NCI-H1436 (cell line): ENCODE measurements at regions not wholly inside any gene's neighbourhood (a gene's known extent, or its start where the extent isn't known, plus 50 kb on each side); places are given as distances from the start of the nearest gene placed in this dataset.
"Not testable (repeated sequence)": the region's sequence is repeated elsewhere in the genome, so short reads cannot be mapped to it uniquely, and the experiment has no call there.

Experiments
- DNase-seq: peaks from one replicate; lab custom pipeline; 2025; lab: John Stamatoyannopoulos, UW

DNA sequence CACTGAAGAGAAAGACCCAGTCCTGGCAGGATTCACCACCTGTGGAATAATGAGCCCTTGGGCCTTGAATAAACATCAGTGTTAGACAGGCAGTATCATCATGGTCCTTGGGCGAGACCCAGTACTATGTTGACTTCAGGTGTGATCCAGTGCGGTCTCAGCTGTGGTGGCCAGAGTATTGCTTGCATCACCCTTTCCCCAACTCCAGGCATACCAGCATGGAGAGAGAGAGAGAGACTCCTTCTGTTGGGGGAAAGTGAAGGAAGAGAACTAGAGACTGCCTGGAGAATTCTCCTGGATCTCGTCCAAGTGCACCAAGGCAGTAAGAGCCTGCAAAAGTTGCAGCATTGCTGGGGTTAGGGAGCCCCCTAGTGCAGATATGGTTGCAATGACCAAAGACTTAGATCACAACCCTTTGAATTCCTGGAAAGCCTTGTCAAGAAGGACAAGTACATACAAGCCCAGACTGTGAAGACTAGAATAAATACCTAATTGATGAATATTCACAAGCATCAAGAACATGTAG is 61.1 kb upstream of the VAMP7 start:
- peak; percentile 77 for DNase-seq

DNA sequence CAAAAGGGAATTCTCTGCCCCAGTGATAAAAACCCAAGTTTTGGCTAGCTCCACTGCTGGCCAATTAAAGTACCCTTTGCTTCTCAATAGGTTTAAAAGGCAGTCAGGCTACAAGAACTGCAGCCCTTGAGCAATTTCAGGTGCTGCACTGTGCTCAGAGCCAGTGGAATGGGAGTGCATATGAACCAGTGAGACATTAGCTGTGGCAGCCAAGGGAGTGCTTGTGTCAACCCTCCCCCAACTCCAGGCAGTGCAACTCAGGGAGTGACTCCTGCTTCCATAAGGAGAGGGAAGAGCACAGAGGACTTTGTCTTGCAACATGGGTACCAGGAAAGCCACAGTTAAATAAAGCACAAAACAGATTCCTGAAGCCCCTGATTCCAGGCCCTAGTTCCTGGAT is 61.6 kb upstream of the VAMP7 start:
- no peak for DNase-seq

DNA sequence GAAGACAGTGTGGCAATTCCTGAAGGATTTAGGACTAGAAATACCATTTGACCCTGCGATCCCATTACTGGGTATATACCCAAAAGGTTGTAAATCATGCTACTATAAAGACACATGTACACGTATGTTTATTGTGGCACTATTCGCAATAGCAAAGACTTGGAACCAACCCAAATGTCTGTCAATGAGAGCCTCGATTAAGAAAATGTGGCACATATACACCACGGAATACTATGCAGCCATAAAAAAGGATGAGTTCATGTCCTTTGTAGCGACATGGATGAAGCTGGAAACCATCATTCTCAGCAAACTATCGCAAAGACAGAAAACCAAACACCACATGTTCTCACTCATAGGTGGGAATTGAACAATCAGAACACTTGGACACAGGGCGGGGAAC is 66.8 kb upstream of the VAMP7 start:
- not testable (repeated sequence) for DNase-seq

DNA sequence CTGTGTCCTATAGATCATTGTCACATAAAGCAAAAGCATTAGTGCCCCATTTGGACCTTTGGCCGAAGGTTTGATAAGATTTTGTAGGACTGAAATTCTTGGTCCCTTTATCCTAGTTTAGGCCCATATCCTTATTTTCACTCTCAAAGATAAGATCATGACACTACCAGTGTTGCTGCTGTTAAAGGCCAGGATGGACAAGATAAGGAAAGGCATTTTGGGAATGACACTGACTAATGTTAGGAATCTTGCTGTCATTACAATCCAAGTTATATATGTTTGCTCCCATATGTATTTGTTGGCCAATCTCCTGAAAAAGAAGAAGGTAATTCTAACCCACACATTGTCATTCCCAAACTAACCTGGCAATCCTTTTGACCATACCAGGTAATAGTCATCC is 101.3 kb upstream of the VAMP7 start:
- DNase-seq, result no peak

DNA sequence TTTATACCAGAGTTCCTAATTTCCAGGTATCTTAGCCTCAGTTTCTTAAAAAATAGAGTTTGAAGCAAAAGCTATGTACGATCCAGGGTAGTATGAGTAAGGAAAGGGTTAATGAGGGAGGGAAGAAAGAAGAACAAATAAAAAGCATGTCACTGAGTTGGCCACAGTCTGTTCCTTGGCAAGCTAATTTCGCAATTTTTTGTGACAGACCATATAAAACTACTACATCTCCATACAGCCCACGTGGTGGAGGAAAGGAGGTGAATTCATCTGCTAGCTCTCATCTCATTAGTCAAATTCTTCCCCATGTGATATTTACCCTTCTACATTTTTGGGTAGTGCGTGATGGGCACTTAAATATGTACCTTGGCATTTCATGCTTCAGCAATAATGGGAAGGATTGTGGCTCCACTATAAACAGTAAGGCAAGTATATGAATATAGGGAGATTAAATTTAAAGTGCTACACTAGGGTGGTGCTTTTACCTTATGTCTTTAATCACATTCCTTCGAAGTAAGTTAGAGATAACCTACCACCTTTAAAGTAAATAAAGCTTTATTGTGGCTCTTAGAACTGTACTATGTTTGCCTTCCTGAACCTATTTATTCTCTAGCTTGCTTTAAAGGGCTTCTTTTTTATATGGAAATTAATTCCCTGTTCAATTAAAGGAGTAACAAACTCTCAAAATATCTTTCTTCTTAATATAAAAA is 102.1 kb upstream of the VAMP7 start:
- no peak for DNase-seq

DNA sequence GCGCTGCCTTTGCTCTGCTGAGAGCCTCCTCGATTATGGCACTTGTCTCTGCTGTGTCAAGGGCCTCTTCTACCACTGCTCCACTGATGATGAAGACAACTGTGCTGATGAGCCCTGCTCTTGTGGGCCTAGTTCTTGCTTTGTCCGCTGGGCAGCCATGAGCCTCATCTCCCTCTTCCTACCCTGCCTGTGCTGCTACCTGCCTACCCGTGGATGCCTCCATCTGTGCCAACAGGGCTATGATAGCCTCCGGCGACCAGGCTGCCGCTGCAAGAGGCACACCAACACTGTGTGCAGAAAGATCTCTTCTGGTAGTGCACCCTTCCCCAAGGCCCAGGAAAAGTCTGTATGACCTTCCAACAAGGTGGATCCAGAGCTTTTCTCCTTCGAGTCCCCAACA is 106.8 kb upstream of the VAMP7 start:
- no peak for DNase-seq

DNA sequence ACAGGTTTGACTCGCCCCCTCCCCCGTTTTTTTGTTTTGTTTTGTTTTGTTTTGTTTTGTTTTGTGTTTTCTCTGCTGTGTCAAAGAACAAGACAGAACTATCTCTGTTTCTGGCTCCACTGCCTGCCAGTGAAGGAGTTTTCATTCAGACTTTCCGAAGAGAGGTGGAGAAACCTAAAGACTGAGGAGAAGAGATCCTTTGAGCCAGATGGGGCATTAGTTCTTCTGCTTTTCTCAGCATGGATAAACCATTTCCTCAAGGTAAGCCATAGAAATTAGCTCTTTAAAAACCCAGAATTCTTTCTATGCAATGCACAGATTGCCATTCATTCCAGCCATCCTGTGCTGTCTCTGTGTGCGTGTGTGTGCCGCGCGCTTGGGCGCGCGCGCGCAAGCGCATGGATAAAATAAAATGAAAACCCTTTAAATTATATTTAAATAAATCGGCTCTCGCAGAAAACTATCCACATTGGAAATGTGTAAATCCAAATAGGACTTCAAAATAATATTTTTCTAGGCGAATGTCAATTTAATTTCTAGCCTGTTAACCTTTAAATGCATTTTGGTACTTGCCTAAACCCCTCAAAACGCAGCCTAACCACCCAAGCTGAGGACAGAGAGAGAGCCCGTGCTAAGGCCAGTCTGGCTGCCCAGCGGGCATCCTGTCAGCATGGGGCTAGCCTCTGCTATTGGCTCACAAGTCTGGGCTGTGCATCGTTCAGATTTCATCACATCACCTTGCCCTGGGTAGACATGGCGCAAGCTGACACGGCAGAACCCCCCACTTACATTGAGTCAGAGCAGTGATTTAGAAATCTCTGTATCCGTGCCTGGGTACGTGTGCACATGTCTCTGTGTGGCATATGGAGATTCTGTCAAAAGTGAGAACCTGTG is 113.0 kb upstream of the VAMP7 start:
- DNase-seq, result no peak

DNA sequence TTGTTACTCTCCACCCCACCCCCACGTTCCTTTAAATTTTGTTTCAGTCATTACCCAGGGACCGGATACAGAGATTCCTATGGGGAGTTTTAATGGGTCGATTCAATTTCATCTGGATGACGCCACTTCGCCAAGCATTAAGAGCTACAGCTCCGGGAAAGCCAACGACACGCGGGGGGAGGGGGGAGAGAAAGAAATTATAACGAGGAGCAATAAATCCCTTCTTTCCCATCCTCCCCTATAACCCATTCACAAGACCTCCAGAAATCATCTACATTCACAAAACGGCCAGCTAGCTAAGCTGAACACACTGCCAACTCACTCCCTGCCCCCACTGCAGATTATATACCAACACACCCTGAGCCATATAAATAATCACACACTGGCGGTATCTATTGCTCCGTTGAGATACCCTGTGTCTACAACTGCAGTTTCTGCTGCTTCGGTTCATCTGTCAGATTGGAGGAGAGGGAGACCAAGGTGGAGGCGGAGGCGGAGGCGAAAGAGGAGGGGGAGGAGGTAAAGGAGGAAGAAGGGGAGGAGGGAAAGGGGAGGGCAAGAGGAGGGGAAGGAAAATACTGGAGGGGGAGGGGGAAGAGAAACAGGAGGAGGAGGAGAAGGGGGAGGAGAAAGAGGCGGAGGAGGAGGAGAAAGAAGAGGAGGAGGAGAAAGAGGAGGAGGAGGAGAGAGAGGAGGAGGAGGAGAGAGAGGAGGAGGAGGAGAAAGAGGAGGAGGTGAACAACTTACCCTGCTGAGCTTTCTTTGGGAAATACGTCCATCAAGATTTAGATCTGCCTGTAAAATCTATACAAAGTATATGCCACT is 113.9 kb upstream of the VAMP7 start:
- DNase-seq, result peak; percentile 73

DNA sequence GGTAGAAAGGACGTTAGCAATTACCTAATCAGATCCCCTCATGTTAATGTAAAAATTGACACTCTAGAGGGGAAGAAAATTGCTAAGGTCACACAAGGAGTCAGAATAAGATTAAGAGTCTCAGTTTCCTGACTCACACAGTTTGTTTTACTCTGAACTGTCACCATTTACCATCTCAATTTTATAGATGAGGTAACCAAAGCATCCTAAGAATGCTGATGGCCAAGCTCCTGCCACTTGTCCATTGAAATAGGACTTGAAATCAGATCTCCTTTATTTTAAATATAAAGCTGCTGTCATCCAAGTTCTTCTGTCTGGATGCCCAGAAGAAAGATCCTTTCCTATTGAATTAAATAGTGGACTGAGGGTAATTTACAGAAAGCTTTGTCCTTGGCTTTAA is 114.8 kb upstream of the VAMP7 start:
- DNase-seq, result no peak

DNA sequence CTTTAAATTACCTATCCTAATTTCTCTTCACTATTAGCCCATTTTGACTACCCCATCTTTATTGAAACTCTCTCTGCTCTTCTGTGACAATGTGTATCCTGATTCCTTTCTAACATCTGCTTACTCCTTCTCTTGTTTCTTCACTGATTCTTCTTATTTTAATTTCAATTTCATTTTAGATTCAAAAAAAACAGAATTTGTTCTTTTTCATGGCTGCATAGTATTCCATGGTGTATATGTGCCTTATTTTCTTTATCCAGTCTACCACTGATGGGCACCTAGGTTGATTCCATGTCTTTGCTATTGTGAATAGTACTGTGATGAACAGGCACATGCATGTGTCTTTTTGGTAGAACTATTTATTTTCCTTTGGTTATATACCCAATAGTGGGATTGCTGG is 120.0 kb upstream of the VAMP7 start:
- no peak for DNase-seq

DNA sequence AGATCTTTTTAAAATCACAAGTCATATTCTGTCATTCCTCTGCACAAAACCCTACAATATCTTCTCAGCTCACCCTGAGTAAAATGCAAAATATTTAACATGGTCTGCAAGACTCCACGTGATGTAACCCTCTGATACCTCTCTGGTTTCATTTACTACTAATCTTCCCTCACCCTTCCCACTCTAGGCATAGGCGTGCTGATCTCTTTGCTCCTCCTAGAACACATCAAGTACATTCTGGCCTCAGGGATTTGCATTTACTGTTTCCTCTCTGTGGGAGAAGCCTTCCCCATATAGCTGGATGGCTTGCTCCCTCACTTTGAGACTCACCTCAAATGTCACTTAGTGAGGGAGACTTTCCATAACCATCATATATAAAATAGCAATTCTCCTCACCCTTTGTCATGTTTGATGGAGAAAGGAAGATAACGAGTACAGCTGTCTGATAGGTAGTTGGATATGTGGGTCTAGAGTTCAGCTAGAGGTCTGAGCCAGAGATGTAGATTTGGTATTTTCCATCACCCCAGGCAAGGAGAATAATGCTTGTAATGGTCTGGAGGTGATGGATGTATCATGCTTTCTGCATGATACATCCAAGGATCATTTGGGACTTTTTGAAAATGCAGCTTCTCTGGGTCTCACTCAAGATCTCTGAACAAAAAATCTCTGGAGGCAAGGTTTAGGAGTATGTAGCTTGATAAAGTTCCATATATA is 123.9 kb upstream of the VAMP7 start:
- no peak for DNase-seq

DNA sequence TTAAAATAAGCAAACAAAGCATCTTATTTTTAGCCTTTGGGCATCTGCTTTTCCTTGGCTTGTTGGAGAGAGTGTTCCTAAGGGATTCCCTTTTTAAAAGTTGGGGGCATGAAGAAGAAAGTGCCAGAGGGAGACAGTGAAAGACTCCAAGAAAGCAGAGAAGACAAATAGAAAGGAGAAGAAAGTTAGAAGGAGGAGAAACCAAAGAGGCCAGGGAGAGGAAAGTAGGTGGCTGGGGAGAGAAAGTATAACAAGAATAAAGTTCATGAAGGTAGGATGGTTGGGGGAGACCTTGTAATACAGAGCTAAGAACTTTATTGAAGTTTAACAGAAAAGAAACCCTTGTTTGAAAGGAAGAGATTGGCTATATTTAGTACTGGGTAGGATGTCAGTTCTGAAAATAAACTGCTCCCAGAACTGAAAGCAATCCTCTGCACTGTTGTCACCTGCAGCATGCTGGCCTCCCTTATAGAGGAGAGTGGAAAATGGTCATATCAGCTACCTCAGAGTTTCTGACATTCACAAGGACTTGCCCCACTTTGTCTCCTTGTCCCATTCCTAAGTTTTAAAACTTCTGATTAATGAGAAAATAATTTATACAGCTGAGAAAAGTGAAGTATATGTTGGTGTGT is 125.3 kb upstream of the VAMP7 start:
- DNase-seq, result no peak

DNA sequence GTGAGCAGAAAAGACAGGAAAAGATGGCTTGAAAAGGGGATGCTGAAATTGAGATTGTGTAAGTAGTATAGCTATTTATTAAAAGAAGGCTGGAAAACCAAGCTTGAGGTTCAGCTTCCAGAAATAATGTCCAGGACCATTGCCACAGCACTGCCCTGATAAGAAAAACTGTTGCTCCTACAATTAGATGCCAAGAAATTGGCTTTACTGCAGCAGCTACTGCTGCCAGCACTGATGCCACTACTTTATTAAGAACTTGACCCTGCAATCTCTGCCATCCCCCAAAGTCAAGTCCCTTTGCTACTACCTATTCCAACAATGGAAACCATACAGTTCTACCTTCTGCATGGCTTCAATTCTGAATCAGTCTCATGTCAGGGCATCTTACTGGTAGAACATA is 130.0 kb upstream of the VAMP7 start:
- DNase-seq, result no peak

DNA sequence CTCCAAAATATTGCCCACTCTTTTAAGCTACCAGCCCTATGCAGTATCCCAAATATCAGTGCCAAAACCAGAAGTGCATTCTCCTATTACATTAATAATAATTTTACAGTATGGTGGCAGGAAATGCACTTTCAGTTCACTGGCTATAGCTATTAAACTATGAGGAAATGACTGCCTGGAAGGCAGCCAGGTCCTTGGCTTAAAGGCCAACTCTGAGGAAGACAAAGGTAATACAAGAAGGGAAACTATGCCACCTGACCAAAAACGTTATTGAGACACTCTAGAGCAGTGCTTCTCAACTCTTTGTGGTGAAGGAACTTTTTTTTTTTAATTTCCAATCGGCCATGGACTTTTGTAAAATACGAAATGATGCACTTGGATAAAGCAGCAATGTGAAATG is 133.6 kb upstream of the VAMP7 start:
- peak; percentile 5 for DNase-seq

DNA sequence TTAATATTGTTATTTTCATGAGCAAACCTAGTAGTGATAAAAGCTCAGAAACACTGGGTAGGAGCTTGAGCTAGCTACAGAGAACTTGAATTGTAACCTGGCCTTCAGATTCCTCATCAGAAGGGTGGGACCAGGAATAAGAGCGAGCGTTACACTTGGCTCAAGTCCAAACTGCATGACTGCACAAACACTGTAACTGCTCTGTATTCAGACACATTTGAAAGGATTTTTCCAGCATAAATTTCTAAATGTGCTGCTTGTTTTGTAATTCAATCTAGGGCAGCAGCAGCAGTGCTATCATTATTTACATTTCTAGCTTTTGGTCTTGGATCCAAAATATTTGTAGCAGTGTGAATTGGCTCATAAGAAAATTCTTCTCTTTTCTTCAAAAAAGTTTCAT is 133.0 kb upstream of the TMLHE start:
- DNase-seq, result peak; percentile 66

DNA sequence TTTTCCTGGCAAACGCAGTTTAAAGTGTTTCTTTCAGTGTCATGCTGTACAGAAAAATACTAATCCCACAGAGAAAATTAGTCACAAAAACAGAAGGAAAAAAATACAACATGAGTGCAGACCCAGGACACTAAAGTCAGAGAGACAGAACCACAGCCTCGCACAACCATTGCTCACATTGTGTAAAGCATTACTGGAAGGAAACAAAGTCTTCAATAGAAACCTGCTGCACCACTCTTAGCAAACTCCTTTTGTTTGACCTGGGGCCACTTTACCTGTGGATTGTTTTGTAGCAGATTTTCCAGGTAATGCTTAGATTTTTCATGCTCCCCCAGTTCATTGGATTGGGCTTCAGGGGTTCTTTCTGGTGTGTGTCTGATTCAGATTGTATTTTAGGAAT is 131.8 kb upstream of the TMLHE start:
- DNase-seq, result no peak

DNA sequence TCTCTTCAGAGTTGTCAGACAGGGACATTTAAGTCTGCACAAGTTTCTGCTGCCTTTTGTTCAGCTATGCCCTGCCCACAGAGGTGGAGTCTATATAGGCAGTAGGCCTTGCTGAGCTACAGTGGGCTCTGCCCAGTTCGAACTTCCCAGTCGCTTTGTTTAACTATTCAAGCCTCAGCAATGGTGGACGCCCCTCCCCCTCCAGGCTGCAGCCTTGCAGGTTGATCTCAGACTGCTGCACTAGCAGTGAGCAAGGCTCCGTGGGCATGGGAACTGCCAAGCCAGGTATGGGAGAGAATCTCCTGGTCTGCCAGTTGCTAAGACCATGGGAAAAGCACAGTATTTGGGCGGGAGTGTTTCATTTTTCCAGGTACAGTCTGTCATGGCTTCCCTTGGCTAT is 115.6 kb upstream of the TMLHE start:
- DNase-seq, result not testable (repeated sequence)

DNA sequence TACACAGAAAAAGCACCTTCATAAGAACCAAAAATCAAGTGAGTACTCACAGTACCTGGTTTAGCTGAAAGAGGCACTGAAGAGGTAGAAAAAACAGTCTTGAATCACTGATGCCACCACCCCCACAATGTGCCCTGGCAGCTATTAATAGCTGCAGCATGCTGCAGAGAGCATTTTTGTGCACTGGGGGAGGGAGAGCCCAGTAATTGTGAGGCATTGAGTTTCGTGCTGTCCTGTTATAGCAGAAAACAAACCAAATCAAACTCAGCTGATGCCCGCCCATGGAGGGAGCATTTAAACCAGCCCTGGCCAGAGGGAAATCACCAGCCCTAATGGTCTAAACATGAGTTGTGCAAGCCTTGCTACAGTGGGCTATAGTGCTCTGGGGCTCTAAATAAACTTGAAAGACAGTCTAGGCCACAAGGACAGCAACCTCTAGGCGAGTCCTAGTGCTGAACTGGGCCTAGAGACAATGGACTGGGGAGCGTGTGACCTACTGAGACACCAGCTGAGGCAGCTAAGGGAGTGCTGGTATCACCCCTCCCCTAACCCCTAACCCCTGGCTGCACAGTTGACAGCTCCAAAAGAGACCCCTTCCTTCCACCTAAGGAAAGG is 106.3 kb upstream of the TMLHE start:
- DNase-seq, result no peak

DNA sequence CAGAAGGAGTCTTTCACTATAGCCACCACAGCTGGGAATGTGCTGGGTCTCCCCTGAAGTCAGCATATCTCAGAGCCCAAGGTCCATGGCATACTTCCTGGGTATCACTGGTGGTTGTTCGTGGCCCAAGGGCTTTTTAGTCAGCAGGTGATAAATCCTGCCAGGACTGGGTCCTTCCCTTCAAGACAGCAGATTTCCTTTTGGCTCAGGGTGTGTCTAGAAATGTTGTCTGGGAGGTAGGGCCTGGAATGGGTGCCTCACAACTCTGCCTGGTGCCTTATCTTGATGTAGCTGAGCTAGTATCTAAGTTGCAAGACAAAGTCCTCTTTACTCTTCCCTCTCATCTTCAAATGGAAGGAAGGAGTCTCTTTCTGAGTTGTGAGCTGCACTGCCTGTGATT is 102.4 kb upstream of the TMLHE start:
- no peak for DNase-seq

DNA sequence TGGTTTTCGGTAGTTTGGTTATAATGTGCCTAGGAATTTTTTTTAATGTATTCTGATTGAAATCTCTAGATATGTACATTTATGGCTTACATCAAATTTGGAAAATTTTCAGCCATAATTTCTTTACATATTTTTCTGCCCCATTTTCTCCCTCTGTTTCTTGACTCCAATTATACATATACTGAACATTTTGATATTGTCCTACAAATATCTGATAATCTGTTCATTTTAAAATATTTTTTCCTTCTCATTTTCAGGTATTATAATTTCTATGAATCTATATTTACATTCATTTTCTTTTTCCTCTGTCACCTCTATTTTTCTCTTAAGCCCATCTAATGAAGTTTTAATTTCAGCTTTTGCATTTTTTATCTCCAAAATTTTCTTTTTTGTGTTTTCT is 82.7 kb upstream of the TMLHE start:
- no peak for DNase-seq

DNA sequence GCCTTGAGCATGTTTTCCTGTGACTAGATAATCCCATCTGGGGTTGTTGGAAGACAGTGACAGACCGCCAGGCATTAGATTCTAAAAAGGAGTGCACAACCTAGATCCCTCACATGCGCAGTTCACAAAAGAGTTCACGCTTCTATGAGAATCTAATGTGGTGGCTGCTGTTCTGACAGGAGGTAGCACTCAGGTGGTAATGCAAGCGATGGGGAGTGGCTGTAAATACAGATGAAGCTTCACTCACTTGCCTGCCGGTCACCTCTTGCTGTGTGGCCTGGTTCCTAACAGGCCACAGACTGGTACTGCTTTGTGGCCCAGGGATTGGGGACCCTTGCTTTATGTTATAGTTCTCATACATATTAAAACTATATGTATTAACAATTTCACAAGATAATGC is 81.9 kb upstream of the TMLHE start:
- no peak for DNase-seq
